Fibroblast of peridontal ligament (primary cell): ENCODE measurements at regions not wholly inside any gene's neighbourhood (a gene's known extent, or its start where the extent isn't known, plus 50 kb on each side); places are given as distances from the start of the nearest gene placed in this dataset.
"Not testable (repeated sequence)": the region's sequence is repeated elsewhere in the genome, so short reads cannot be mapped to it uniquely, and the experiment has no call there.

ENCODE experiments used
- DNase-seq: peaks from one replicate; pipeline ENCODE4 v3.0.0-alpha.2; 2010; ENCODE audit errors: extremely low read depth

DNA sequence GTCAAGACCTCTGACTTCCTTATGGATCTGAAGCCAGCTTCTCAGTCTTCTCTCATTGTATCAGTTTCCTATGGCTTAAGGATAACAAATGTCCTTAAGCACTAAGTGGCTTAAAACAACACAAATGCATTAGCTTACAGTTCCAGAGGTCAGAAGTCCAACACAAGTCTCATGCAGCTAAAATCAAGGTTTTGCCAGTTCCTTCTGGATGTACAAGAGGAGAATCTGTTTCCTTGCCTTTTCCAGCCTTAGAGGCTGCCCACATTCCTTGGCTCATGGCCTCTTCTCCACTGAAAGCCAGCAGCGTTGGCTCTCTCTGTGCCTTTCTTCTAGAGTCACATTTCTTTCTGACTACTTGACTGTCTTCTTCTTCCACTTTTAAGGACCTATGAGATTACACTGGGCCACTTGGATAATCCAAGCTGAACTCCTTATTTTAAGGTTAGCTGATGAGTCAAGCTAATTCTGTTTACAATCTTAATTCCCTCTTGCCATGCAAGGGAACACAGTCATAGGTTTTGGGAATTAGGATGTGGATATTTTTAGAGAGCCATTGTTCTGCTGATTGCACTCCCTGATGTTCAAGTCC lies 179.0 kb downstream of the BCAS1 start:
- DNase-seq: peak; percentile 94

DNA sequence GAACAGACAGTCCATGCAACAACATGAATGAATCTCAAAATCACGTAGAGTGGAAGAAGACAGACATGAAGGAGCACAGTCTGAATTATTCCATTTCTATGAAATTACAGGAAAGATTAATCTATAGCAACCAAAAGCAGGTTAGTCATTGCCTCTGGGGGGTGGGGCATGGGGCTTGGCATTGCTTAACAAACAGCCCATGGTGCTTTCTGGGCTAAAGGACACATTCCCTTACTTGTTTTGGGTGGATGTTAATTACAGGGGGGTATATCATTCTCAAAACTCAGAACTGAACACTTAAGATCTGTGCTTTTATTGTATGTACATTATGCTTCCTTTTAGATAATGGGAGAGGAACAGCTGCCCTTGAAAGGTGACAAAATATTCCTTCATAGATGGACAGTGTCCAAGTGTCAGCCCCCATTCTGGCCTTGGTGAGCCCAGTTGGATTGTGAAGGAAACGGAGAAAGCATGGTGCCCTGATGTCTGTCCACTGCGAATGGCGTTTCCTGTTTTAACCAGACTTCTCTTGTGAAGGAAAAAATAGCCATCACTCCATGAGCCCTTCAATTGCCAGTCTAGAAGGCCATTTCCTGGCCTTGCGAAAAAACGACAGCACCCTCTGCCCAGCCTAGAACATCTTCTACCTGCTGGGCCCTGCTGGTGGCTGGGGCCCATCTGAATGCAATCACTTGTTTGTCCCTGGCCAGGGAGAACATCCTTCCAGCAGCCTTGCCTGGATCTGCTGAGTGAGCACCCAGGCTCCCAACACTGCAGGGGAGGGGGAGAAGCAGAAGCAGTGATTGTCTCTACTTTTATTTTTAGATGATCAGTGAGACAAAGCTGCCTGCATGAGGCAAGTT lies 179.7 kb downstream of the BCAS1 start:
- DNase-seq: no peak

DNA sequence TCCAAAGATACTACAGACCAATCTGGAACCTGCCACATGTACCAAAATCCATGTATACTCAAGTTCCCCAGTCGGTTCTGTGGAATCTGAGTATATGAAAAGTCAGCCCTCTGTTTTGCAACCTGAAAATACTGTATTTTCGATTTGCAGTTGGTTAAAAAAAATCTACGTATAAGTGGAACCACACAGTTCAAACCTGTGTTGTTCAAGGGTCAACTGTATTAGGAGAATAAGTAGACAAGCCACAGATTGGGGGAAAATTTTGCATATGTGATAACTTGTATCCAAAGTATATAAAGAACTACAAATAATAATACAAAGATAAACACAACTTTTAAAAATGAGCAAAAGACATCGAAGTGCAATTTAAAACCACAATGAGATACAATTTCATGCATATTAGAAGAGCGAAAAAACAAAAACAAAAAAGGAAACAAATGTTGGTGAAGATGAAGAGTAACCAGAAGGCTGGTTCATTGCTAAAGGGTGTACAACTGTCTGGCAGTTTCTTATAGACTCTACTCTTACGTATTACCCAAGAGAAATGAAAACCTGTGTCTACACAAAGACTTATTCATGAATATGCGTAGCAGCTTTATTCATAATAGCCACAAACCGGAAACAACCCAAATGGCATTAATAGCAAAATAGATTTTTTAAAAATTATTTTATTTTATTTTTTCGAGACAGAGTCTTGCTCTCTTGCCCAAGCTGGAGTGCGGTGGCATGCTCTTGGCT lies 180.8 kb downstream of the BCAS1 start:
- DNase-seq: no peak

DNA sequence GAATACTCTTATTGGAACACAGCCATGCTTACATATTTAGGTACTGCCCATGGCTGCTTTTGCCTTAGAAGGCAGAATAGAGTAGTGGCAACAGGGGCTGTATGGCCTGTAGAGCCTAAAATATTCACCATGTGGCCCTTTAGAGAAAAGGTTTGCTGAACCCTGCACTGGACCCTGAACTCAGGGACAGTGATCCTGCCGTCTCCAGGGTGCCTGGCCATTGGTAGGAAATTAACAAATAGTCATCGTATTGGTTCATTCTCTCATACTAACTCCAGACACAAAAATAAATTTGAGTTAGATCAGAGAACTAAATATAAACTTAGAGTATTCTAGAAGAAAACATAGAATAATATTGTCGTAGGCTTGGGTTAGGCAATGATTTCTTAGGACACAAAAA lies 181.4 kb downstream of the BCAS1 start:
- no peak for DNase-seq

DNA sequence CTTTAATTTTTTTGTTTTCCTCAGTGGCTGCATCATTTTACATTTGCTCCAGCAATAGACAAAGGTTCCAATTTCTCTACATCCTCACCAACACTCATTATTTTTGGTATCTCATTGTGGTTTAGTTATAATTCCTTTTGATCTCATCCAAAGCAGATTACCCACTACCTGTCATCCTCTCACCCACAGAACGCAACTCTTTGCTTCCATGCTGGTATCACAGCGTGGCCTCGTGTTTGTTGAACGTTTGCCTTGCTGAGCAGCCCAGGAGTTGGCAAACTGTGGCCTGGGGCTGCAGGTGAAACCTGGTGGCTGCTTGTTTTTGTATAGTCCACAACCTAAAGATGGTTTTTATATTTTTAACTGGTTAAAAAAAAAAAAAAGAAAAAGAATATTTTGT lies 181.9 kb downstream of the BCAS1 start:
- DNase-seq: no peak

DNA sequence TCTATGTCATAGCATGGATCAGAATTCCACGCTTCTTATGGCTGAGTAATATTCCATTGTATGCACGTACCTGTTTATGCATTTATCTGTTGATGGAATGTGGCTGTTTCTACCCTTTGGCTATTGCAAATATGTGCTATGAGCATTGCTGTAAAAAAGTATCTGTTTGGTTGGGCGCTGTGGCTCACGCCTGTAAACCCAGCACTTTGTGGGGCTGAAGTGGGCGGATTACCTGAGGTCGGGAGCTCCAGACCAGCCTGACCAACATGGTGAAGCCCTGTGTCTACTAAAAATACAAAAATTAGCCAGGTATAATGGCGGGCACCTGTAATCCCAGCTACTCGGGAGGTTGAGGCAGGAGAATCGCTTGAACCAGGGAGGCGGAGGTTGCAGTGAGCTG lies 182.4 kb downstream of the BCAS1 start:
- DNase-seq: no peak

DNA sequence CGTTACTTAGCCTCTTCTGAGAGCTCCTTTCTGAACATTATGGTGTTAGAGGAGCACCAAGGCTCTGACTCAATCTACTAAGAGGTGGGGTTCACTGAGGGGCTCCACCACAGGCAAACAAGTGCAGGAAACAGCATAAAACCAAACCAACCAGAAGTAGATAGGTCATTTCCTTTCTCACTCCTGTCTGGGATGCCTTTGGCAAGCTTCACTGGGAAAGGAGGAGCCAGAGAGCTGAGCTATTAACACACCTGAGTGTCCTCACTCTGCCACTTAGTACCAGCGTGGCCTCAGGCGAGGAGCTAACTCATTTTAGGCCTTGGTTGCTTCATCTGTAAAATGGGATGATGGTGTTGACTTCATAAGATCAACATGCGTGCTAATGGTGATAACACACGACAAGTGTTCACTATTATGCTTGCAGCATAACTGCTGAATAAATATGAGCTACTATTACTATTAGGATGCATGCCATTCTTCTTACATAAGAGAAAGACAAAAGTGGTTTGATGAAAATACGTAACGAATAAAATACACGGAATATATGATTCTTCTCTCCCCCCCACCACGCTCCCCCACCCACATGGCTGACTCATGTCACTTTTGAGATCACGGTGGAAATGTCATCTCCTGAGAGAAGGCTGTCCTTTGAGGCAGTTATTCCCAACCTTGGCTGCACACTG lies 185.4 kb downstream of the BCAS1 start:
- no peak for DNase-seq

DNA sequence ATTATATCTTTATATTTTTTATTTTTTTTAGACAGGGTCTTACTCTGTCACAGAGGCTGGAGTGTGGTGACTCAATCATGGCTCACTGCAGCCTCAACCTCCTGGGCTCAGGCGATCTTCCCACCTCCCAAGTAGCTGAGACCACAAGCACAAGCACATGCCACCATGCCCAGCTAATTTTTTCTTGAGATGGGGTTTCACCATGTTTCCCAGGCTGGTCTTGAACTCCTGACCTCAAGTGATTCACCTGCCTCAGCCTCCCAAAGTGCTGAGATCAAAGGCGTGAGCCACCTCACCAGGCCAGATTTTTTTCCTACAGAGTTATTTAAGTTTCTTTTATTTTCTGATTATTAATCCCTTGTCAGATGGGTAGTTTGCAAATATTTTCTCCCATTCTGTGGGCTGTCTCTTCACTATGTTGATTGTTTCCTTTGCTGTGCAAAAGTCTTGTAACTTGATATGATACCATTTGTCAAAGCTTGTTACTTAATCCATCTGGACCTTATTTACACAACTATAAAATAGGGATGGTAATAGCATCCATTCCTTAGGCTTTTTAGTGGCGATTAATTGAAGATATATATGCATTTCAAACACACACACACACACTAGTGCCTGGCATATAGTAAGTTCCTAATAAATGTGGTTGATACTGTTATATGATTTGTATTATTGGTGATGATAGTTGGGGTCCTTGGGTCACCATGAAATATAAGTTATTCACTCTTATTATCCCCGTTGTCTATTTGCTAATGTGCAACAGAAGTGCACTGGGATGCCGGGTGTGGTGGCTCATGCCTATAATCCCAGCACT lies 187.1 kb downstream of the BCAS1 start:
- DNase-seq: no peak

DNA sequence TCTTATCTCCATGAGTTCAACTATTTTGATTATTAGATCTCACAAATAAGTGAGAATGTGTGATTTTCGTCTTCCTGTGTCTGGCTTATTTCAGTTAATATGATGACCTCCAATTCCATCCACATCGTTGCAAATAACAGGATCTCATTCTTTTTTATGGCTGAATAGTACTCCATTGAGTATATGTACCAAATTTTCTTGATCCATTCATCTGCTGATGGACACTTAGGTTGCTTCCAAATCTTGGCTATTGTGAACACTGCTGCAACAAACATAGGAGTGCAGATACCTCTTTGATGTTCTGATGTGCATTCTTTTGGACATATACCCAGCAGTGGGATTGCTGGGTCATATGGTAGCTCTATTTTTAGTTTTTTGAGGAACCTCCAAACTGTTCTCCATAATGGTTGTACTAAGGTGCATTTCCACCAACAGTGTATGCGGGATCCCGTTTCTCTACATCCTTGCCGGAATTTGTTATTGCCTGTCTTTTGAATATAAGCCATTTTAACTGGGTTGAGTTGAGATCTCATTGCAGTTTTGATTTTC lies 187.9 kb downstream of the BCAS1 start:
- not testable (repeated sequence) for DNase-seq

DNA sequence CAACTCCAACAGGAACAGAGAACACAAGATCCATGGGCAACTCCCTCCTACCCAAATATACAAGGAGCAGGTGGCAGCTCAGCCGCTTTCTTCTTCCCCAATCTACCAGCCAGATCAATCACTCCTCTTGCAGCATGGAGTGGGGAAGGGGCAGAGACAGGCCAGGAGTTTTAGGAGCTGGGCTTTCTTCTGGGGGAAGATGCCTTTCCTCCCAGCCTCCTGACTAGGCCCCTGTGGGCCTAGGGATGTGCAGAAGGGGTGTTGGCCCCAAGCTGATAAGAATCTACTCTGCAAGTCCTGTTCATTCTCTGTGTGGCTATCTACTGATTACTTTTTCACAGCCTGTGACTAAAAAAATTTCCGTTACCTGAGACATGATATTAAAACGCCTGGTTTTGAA lies 189.0 kb downstream of the BCAS1 start:
- DNase-seq: no peak

DNA sequence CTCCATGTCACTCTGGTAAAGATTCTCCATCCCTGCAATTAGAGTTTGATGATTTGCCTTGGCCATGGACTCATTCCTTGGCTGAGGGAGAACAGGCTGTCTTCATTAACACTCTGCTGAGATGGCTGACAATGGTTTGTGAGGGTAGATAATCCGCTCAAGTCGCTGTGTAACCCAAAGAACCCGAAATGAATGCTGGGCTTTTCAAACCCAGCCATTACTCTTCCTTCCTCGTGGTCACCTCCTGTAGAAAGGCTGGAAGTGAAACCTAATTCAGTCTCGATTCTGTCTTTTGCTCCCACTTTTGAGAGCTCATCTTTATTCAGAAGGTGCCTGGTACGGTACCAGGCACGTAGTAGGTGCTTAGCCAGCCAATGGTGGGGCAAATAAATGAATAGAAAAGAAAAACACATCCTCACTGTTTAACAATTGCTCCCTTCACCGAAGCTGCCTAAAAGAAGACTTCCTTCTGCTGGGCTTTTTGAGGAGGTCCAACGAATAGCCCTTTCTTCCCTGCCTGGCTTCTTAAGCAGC lies 190.2 kb downstream of the BCAS1 start:
- DNase-seq: no peak

DNA sequence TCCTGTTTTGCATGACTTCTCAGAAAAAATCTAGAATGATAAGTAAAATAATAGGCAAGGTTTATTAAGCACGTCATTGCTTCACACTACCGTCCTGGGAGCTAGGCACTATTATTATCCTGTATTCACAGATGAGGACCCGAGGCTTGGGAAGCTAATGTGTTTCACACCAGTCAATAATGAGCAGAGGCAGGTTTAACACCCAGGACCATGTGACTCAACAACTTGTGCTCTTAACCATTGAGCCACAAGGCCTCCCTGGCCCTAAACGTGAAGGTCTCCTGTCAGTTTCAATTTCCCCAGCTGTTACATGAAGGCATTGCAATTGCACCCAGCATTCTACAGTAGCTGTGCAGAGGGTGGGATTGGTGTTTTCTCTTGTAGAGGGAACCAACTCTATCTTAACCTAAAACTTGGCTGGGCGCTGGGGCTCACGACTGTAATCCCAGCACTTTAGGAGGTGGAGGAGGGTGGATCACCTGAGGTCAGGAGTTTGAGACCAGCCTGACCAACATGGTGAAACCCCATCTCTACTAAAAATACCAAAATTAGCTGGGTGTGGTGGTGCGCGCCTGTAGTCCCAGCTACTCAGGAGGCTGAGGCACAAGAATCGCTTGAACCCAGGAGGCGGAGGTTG lies 191.2 kb downstream of the BCAS1 start:
- DNase-seq: no peak

DNA sequence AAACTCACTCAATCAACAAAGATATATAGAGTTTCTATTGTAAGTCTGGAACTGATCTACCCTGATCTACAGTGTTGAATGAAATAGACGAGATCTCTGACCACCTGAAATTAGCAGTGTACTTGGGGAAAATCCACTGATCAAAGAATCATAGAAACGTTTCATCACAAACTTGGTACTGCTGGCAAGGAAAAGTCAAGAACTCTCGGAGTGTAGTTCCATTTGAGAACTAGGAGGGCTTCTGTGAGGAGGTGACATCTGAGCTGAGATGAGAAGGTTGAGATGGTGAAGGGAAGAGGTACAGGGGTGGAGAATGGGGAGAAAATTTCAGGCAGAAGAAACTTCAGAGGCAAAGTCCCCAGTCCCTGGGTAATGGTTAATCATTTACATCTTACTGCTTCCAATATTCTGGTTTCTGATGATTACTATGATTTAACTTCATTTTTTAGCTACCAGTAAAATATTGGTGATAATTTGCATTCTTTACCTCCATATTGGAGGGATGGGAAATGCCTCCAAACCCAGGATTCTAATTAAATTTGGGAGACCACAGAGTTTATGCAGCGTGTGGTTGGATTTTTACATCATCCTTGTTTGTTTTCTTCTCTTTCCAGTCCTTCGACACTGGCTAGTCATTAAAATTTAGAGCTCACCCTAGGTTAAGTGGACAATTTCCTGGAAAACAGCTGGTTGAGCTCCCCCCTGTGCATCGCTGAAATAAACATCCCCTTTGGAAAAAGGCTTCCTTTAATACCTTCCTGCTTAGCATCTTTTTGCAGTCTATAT lies 191.9 kb downstream of the BCAS1 start:
- DNase-seq: peak; percentile 48

DNA sequence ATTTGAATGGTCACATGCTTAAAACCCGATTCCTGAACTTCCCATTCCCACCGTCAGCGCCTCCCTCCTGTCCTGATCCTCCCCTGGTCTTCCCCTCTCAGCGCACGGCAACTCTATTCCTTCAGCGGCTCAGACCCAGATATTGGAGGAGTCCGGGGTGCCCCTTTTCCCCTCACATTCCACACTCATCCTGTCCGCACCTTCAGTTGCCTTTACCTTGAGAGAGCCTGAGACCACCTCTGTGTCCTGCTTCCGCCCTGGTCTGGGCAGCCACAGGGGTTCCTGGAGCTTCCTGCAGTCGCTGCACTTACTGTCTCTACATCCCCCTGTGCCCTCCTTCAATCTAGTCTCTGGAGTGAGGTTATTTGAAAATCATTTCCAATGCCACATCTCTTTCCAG lies 193.4 kb downstream of the BCAS1 start:
- no peak for DNase-seq

DNA sequence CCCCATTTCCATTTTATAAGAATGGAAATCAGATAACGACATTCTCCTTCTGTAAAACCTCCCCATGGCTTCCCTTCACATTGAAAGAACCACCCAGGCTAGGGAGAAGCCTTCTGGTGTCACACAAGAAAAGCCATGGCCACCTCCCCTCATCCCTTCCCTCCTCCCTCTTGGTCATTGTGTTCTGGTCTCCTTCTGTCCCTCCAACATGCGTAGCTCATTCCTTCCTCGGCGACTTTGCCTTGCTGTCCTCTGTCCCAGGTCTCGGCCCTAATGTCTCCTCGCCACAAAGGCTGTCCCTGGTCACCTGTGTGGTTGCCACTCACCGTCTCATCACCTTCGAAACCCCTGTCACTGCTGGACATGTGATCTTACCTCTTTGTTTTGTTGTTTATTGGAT lies 193.9 kb downstream of the BCAS1 start:
- DNase-seq: no peak

DNA sequence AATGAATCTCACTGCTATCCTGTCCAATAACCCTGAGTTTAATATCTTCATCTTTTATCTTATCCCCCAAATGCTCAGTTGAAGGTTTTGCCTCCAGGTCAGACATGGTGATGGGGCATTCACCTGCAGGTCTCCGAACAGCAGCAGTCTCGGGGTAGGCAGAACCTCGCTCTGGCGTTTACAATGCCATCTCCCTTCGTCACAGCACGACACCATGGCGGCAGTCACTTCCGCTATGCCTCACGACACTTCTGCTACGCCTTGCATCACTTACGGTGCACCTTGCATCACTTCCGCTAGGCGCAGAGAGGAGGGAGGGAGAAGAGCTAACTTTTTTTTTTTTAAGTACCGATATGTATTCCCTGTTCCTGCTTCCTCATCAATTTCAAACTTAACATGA lies 194.9 kb downstream of the BCAS1 start:
- no peak for DNase-seq

DNA sequence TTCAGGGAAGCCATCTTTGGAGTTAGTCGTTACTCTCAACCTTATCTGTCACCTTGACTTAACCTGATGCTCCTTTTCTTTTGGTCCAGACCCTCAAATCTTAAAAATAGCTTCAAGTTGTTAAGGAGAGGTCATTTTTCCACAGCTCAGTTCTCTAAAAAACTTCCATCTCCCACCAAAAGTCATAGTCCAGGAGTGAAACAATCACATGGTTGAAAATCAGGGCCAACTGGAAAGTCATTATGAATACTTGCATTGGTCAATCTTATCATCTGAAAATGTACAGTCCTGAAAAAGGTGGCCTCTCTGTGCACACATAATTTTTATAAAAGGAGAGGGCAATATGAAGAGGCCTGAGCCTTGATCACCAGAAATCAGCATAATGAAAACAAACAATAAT lies 195.7 kb downstream of the BCAS1 start:
- DNase-seq: no peak

DNA sequence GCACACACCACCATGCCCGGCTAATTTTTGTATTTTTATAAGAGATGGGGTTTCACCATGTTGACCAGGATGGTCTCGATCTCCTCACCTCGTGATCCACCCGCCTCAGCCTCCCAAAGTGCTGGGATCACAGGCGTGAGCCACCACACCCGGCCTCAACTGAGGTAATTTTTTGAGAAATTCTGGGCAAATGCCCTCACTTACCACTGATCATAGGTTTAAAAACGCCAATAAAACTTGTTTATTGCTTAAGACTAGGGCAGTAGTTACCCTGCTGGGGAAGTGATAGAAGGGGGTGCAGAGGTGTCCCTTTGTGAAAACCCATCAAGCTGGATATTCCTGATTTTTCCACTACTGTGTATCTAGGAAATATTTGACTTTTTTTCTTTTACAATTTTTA lies 196.3 kb downstream of the BCAS1 start:
- DNase-seq: no peak

DNA sequence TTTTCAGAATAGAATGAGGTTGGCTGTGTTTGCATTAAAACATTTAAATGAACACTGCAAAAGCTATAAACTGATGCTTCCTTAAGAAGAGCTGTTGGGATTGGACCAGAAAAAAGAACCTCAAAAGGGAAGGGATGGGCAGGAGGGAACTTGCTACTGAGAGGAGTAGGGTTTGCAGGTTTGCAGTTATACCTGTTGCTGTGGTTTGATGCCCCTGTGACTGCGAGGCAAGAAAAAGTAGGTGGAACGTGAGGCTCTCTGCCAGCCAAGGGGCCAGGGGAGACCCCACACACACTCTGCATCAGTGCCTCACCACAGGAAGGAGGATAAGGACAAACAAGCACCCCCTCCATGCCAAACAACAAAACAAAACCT lies 197.2 kb downstream of the BCAS1 start:
- no peak for DNase-seq
